ENCODE measurements at regions not wholly inside any gene's neighbourhood (a gene's known extent, or its start where the extent isn't known, plus 50 kb on each side); places are given as distances from the start of the nearest gene placed in this dataset.
A peak's percentile ranks its signal among the peaks of the same experiment; 100 is the strongest.

- DNase-seq (ENCODE audit: low spot score) = peak; percentile 94
Measured at GRCh38 chr2:15806801-15807417, 133.4 kb upstream of the MYCN start.

- peak; percentile 95 for DNase-seq (ENCODE audit: low spot score)
Measured at GRCh38 chr2:15807418-15808203, 132.7 kb upstream of the MYCN start.

- no peak for DNase-seq (ENCODE audit: low spot score)
Measured at GRCh38 chr2:15808204-15808910, 132.0 kb upstream of the MYCN start.

GRCh38 chr2:15808944-15809343 is 131.4 kb upstream of the MYCN start:
- DNase-seq (ENCODE audit: low spot score) = no peak

- no peak for DNase-seq (ENCODE audit: low spot score)
Measured at GRCh38 chr2:15809404-15809803, 130.9 kb upstream of the MYCN start.

DNA sequence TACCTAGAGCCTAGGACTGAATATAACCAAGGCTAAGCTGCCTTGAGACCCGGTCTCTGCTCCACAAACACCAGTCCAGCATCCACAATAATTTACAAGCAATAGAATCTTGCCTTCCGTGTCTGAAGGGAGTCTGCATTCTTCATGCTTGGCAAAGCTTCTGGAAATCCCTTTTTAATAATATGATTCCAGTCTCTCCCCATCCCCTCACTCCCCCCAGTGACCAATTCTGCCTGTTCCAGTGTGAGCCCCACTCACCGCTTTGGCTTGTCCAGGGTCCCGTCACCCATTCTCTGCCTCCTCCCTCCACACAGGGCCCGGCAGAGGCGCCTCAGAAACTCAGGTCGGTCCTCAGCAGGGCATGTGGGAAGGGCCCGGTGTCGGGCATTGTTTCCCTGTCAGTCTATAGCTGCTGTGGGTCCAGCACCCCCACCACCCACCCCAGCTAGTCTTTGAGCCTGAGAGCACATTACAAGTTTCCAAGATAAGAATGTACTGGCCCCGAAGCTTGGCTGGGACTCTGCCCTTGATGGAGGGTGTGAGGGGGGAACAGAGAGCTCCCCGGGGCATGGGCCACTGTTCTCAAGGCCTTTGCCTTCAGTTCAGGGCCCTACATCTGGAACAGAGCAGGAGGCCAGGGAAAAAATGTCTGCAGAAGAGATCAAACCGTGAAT is 129.7 kb upstream of the MYCN start:
- DNase-seq (ENCODE audit: low spot score) = peak; percentile 94

GRCh38 chr2:15811367-15811766 is 129.0 kb upstream of the MYCN start:
- no peak for DNase-seq (ENCODE audit: low spot score)

DNA sequence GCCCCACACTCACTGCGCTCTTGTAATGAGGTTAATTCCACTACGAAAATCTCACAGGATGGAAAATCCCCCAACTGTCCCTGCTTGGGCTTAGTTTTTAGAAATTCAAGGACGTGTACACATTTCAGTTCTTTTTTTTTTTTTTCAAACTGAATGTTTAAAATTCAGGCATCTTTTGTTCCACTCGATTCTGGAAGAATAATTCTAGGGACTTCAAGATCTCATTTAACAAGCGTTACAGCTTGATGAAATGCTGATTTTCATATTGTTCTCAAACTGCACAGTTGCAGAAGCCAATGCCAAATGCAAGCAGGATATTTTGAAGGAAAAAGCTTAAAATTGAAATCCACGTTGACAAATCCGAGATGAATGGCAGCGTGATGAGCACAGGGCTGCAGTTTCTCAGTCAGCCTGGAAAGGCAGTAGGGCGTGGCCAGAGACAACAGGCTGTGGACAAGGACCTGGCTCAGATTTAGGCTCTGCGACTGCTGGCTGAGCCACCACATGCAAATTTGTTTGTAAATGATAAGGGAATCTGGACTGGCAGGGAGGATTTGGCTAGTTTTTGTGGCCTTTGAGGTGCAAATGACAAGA is 128.1 kb upstream of the MYCN start:
- DNase-seq (ENCODE audit: low spot score) = peak; percentile 95

DNA sequence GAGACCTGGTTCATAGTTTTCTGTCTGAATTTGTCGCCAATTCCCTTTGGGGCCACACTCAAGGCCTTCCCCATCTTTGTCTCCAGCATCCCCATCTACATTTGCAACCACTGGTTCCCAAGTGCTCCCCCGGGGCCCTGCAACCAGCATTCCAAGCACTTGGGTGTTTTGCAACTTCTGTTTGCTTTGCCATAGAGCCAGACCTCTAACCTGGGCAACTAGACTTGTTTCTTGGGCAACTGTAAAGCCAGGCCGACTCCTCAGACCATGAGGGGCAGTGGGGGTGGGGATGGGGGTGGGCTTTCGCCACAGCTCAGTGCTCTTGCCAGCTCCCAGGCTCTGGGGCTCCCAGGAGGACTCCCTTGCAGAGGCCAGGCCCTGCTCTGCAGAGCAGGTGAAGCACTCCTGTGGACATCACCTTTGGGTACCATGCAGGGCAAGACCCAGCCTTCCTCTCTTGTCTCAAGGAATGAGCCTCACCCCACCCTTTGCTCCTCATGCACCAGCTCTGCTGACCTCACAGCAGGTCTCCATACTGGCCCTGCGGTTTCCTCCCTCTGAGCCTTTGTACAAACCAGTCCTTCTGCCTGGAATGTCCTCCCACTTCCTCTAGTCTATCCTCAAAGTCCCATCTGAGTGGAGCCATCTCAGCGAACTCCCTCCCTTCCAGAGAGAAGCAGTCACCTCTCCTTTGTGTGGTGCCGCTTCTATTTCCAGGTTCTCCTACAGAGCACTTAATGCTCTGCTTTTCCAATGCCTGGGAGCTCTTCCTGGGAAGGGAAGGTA is 126.7 kb upstream of the MYCN start:
- peak; percentile 96 for DNase-seq (ENCODE audit: low spot score)

- peak; percentile 95 for DNase-seq (ENCODE audit: low spot score)
Measured at GRCh38 chr2:15814403-15814802, 125.9 kb upstream of the MYCN start.

DNA sequence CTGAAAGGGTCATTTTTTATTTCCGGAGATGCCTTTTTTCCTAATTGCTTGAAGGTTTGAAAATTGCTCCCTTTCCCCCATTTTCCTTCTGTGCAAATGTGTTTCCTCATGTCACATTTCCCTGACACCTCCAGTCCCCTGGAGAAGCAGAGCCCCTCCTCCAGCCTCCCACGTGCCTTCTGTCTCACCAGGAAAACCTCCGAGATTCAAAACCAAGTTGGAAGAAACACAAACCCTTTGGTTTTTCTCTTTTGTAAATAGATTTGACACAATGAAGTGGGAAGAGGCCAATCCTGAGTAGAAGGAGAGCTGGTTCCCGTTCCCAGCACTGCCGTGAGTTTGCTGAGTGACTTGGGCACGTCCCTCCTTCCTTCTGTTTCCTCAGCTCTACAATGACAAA is 125.4 kb upstream of the MYCN start:
- no peak for DNase-seq (ENCODE audit: low spot score)

DNA sequence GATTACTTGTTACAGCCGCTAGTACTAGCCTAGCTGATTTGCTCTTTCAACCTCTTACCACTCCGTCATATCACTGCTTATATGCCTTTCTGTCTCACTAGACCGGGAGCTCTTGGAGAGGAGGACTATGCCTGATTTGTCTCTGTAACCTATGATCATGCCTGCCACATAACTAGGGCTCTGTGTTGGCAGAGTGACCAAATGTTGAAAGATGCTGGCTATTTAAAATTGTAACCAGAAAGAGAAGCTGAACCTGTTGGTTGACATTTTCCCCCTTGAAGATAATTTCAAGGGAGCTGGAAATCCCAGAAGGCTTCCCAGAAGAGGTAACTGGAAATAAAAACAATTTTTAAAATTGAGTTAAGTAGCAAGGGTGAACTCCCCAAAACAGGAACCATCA is 124.1 kb upstream of the MYCN start:
- DNase-seq (ENCODE audit: low spot score) = peak; percentile 95

DNA sequence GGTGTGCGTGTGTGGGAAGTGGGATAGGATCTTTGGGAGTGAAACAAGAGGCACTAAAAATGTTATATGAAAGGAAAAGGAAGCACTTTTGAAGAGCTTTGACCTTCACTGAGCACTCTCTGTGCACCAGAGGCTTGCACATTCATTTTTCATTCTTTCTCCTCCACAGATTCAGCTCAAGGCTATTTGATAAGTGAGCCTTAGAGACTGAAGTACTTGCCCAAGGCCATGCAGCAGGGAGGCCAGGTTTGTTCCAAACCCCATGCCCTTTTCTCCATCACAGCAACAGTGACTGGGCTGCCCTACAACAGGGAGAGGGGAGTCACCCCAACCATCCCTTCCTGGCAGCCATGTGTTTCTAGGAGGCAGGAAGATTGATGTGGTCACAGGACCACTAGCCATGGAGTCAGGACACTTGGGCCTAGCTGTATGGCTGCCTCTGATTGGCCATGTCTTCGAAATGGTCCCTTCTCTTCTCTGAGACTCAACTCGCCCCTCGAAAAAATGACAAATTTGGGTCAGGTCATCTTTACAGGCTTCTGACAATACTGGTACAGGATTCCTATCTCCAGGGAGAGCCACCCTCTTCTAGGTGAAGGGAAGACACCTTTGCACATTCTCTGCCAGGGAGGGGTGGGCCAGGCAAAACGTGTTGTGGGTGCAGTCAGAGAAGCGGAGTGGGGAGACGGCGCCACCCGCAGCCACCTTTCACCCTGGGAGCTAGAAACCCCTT is 123.5 kb upstream of the MYCN start:
- peak; percentile 95 for DNase-seq (ENCODE audit: low spot score)

GRCh38 chr2:15817748-15818147 is 122.6 kb upstream of the MYCN start:
- peak; percentile 95 for DNase-seq (ENCODE audit: low spot score)

GRCh38 chr2:15818318-15818753 is 122.0 kb upstream of the MYCN start:
- DNase-seq (ENCODE audit: low spot score) = no peak

DNA sequence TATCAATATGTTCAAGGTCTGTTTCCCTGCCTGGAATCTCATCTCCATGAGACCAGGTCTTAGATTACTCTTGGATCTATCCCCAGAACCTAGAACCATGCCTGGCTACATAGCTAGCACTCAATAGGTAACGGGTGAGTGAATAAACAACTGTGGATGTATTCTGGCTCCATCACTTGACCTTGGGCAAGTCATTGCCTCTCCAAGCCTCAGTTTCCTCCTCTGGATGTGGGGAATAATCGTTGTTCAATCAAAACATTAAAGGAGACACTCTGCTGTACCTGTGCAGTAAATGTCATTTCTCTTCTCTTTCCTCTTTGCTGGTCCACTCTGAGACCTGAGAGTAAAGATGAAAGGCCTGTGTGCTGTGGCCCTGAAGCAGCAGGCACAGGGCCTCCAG is 121.5 kb upstream of the MYCN start:
- DNase-seq (ENCODE audit: low spot score) = peak; percentile 95

GRCh38 chr2:15819562-15820256 is 120.6 kb upstream of the MYCN start:
- peak; percentile 96 for DNase-seq (ENCODE audit: low spot score)

DNA sequence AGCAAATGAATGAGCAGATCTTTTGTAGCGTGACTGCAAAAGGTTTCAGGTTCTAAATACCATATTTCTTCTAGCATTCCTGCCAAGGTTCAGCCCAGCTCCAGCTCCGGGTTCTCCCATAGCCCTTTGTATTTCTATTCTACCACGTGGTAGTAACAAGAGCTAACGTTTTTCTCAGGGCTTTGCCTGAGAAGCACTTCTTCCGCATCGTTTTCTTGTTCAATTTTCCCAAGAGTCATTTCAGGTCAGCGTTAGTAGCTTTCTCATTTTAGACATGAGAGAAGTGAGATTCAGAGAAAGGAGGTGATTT is 120.1 kb upstream of the MYCN start:
- peak; percentile 95 for DNase-seq (ENCODE audit: low spot score)

DNA sequence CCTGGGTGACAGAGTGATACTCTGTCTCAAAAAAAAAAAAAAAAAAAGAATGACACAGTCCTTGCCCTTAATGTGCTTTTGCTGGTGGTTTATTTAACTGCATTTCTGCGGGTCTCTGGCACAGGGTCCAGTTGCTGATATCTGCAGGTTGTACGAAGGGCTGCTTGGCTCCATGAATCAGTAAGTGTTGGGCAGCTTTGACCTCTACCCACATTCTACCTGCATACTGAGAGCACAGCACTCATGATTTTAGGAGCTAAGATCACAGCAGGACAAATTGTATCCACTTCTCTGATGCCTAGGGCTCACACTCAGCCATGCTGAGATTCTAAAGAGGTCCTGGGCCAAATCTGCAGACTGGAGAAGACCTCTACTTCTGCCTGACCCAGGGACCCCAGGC is 119.4 kb upstream of the MYCN start:
- peak; percentile 94 for DNase-seq (ENCODE audit: low spot score)
